Keratinocyte (primary cell): ENCODE measurements at regions not wholly inside any gene's neighbourhood (a gene's known extent, or its start where the extent isn't known, plus 50 kb on each side); places are given as distances from the start of the nearest gene placed in this dataset.

Experiments used
- DNase-seq: peaks from one replicate; pipeline ENCODE4 v3.0.0-alpha.2; 2011; ENCODE audit warnings: low read depth, missing footprints, low spot score
- FAIRE-seq: peaks from 2 replicates; lab custom pipeline; 2011; peaks lifted over from hg19 to GRCh38; lab: Jason Lieb, UNC
- H2AFZ ChIP-seq: 2 replicates; pipeline ENCODE4 v1.6.0; 2012; ENCODE audit warnings: low read length, control low read depth, inconsistent platforms; ENCODE audit not compliant: control insufficient read depth
- H3K27ac ChIP-seq: 2 replicates; pipeline ENCODE4 v1.5.1; 2011; ENCODE audit warnings: low read length; ENCODE audit not compliant: control insufficient read depth, insufficient read depth
- H3K27me3 ChIP-seq: 3 replicates; pipeline ENCODE4 v1.6.0; 2011; ENCODE audit warnings: low read length; ENCODE audit not compliant: control insufficient read depth, insufficient read depth; ENCODE audit errors: extremely low read depth
- H3K36me3 ChIP-seq, 2 experiments: 2 replicates in 1 of 2; 3 replicates in 1 of 2; pipeline ENCODE4 v1.5.1; 2011; ENCODE audit warnings: low read length in 2 of 2, mild to moderate bottlenecking in 1 of 2; ENCODE audit not compliant: control insufficient read depth in 2 of 2, insufficient read depth in 2 of 2; ENCODE audit errors: extremely low read depth in 1 of 2
- H3K4me1 ChIP-seq: 3 replicates; pipeline ENCODE4 v1.5.1; 2011; ENCODE audit warnings: low read length; ENCODE audit not compliant: control insufficient read depth, insufficient read depth; ENCODE audit errors: extremely low read depth
- H3K4me2 ChIP-seq: 3 replicates; pipeline ENCODE4 v1.6.0; 2011; ENCODE audit warnings: low read depth, low read length; ENCODE audit not compliant: control insufficient read depth, insufficient read depth; ENCODE audit errors: extremely low read depth
- H3K4me3 ChIP-seq, 3 experiments: fragments of 200-600 bp in 1 of 3; sonication (generic) in 1 of 3; 2 replicates in 2 of 3; 3 replicates in 1 of 3; pipeline ENCODE4 v1.5.1; 2011 to 2016; ENCODE audit warnings: low read length in 3 of 3, mild to moderate bottlenecking in 3 of 3, control low read depth in 2 of 3, inconsistent platforms in 1 of 3, low read depth in 1 of 3, mixed read lengths in 1 of 3, mixed run types in 1 of 3, moderate library complexity in 1 of 3; ENCODE audit not compliant: control insufficient read depth in 2 of 3, insufficient read depth in 2 of 3; ENCODE audit errors: extremely low read depth in 1 of 3
- H3K79me2 ChIP-seq: 2 replicates; pipeline ENCODE4 v1.6.0; 2012; ENCODE audit warnings: low read length; ENCODE audit not compliant: control insufficient read depth, insufficient read depth
- H3K9ac ChIP-seq: 3 replicates; pipeline ENCODE4 v1.6.0; 2011; ENCODE audit warnings: low read length; ENCODE audit not compliant: control insufficient read depth, insufficient read depth; ENCODE audit errors: extremely low read depth
- H3K9me1 ChIP-seq: 3 replicates; pipeline ENCODE4 v1.6.0; 2011; ENCODE audit warnings: low read length; ENCODE audit not compliant: control insufficient read depth, insufficient read depth; ENCODE audit errors: extremely low read depth
- H3K9me3 ChIP-seq: 2 replicates; pipeline ENCODE4 v1.5.1; 2012; ENCODE audit warnings: low read depth, low read length; ENCODE audit not compliant: control insufficient read depth
- H4K20me1 ChIP-seq: 3 replicates; pipeline ENCODE4 v1.6.0; 2011; ENCODE audit warnings: low read length; ENCODE audit not compliant: control insufficient read depth, insufficient read depth; ENCODE audit errors: extremely low read depth
- EZH2 ChIP-seq: IDR thresholded peaks from one replicate; pipeline ENCODE4 v1.6.1; 2012; ENCODE audit warnings: inconsistent platforms, mild to moderate bottlenecking, low read length, moderate library complexity
- dilution Hi-C: fragments of 300-500 bp; cut with MboI; formaldehyde crosslinking; loops from one replicate; pipeline ENCODE4 v1.7.0; 2020; ENCODE audit warnings: low sequenced_read_pairs; ENCODE audit not compliant: extremely low pct_ligation_motif_present
- TF ChIP-seq, protein P1 (sequence below), 3 experiments: IDR thresholded peaks in 1 of 3; conservative IDR thresholded peaks in 1 of 3; optimal IDR thresholded peaks in 1 of 3; 2 replicates in 2 of 3; 3 replicates in 1 of 3; pipeline versions ENCODE3 to v1.5.1; 2011; ENCODE audit warnings: low read length in 3 of 3, mild to moderate bottlenecking in 3 of 3, moderate library complexity in 2 of 3, control low read depth in 1 of 3, inconsistent platforms in 1 of 3; ENCODE audit not compliant: insufficient read depth in 2 of 3; ENCODE audit errors: extremely low read depth in 1 of 3

DNA sequence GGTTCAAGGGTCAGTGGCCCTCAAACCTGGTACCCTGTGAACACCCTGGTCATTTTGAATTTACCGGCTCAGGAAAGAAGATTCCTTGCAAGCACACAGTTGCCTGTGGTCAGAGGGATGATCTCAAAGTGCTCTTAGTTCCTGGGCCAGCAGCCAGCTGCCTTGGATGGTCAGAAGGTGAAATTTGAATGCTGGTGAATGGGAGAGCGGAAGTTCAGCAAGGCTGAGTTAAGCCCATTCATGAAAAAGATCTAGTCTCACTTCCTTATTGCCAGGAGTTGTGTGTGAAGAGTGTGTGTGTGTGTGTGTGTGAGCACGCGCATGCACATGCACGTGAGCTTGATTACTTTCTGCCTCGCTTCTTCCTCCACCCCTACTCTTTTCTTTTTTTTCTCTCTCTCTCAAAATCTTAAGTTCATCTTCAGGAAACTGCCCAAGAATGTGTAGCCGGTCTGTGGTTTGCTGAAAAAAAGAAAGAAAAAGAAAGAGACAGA lies 155.5 kb upstream of the CCND2 start:
- H3K4me2 ChIP-seq, result no peak overlapping the region
- H3K36me3 ChIP-seq, result no peaks in the 10 kb centered on the region
- dilution Hi-C loops, result no loop called here
- no peak overlapping the region for H3K27ac ChIP-seq
- TF ChIP-seq EZH2, result no peak
- TF ChIP-seq, protein P1, sequence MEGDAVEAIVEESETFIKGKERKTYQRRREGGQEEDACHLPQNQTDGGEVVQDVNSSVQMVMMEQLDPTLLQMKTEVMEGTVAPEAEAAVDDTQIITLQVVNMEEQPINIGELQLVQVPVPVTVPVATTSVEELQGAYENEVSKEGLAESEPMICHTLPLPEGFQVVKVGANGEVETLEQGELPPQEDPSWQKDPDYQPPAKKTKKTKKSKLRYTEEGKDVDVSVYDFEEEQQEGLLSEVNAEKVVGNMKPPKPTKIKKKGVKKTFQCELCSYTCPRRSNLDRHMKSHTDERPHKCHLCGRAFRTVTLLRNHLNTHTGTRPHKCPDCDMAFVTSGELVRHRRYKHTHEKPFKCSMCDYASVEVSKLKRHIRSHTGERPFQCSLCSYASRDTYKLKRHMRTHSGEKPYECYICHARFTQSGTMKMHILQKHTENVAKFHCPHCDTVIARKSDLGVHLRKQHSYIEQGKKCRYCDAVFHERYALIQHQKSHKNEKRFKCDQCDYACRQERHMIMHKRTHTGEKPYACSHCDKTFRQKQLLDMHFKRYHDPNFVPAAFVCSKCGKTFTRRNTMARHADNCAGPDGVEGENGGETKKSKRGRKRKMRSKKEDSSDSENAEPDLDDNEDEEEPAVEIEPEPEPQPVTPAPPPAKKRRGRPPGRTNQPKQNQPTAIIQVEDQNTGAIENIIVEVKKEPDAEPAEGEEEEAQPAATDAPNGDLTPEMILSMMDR (optimal IDR thresholded peaks at IDR 0.05 in 1 of 3, IDR thresholded peaks at IDR 0.05 in 1 of 3, conservative IDR thresholded peaks at IDR 0.05 in 1 of 3; ENCODE audit: extremely low read depth in 1 of 3, insufficient read depth in 2 of 3, low read length in 3 of 3), result no peak
- FAIRE-seq (peak; percentile 82), DNase-seq (no peak)
- no peak overlapping the region for H3K9ac ChIP-seq
- H3K4me1 ChIP-seq, result peaks cover 39% of the 10 kb centered on the region
- no peak overlapping the region for H3K4me3 ChIP-seq
- no peaks in the 10 kb centered on the region for H3K9me1 ChIP-seq
- no peaks in the 10 kb centered on the region for H3K9me3 ChIP-seq
- H3K79me2 ChIP-seq, result no peaks in the 10 kb centered on the region
- no peaks in the 10 kb centered on the region for H3K27me3 ChIP-seq
- no peaks in the 10 kb centered on the region for H4K20me1 ChIP-seq
- H2AFZ ChIP-seq, result no peak overlapping the region

DNA sequence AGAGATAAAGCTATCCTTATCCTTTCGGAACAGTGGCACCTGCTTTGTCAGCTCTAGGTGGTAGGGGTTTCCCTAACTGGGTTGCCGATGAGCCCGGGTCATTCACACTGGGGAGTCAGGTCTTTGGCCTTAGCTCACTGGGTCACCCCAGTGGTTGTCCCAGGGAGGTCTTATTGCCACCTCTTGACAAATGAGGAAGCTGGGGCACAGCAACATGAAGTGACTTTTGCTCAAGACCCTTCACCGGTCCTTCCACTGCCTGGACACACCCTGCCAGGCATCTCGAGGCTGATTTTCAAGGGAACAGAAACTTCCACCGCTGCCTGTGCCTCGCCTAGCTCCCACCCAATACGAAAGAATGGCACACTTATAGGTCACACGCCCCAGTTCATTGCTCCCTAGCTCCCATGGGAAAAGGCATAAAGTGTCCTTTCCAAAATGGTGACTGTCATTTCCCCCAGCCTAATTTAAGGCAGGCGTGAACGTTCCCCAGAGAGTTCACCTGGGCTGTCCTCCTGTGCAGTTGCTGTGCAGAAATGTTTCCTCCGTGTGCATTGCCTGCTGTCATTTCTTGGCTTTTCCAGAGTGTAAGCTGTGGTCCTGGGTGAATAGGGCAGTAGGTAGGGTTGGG lies 156.1 kb upstream of the CCND2 start:
- Histone ChIP-seq H4K20me1 (no peaks in the 10 kb centered on the region), H3K4me2 (no peak overlapping the region), H3K4me1 (peaks cover 45% of the 10 kb centered on the region), H3K9me3 (no peaks in the 10 kb centered on the region), H2AFZ (no peak overlapping the region), H3K79me2 (no peaks in the 10 kb centered on the region), H3K27me3 (no peaks in the 10 kb centered on the region), H3K36me3 (no peaks in the 10 kb centered on the region), H3K9me1 (no peaks in the 10 kb centered on the region), H3K4me3 (no peak overlapping the region), H3K27ac (no peak overlapping the region), H3K9ac (no peak overlapping the region)
- dilution Hi-C loops, result no loop called here
- no peak for TF ChIP-seq EZH2
- TF ChIP-seq, protein P1 (optimal IDR thresholded peaks at IDR 0.05 in 1 of 3, IDR thresholded peaks at IDR 0.05 in 1 of 3, conservative IDR thresholded peaks at IDR 0.05 in 1 of 3; ENCODE audit: extremely low read depth in 1 of 3, insufficient read depth in 2 of 3, low read length in 3 of 3), result no peak
- no peak for FAIRE-seq
- DNase-seq, result no peak
